Fibroblast of pulmonary artery (primary cell): ENCODE measurements at regions not wholly inside any gene's neighbourhood (a gene's known extent, or its start where the extent isn't known, plus 50 kb on each side); places are given as distances from the start of the nearest gene placed in this dataset.

ENCODE experiments used
- DNase-seq: peaks from one replicate; pipeline ENCODE4 v3.0.0-alpha.2; 2010; ENCODE audit warnings: low read depth
- H3K4me3 ChIP-seq: replicated peaks from 2 replicates; pipeline ENCODE4 v1.5.1; 2011; ENCODE audit warnings: low read depth, mild to moderate bottlenecking, control low read depth, low read length, moderate library complexity
- CTCF ChIP-seq: IDR thresholded peaks from 2 replicates; pipeline ENCODE4 v1.5.1; 2011; ENCODE audit warnings: mild to moderate bottlenecking, control low read depth, low read length, inconsistent platforms; ENCODE audit errors: missing control alignments

GRCh38 chr18:30066288-30066687 lies 976.3 kb downstream of the DSC3 start:
- no peak for DNase-seq
- no peak for TF ChIP-seq CTCF
- no peak overlapping the region for H3K4me3 ChIP-seq

- H3K4me3 ChIP-seq: no peak overlapping the region
- DNase-seq: no peak
- no peak for TF ChIP-seq CTCF
Measured at GRCh38 chr18:30057398-30057797, 985.1 kb downstream of the DSC3 start.

- H3K4me3 ChIP-seq: no peak overlapping the region
- no peak for TF ChIP-seq CTCF
- no peak for DNase-seq
Measured at GRCh38 chr18:30056528-30056927, 986.0 kb downstream of the DSC3 start.

DNA sequence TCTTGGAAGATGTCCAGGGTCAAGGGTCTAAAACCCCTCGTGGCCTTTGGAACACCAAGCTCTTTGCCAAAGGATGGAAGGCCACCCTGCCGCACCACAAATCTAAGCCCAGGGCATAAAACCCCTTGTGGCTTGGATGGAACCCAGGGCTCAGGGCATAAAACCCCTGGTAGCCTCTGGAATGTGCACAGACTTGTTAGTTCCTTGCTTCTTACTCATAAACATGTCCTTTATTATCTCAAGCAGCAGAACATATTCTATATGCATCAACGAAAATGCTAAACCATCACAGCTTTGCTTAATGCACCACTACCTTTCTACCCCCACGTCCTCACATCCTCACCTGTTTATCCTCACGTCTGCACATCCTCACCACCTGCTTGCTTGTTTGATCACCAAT lies 998.0 kb downstream of the DSC3 start:
- no peak for DNase-seq
- no peak for TF ChIP-seq CTCF
- H3K4me3 ChIP-seq: no peak overlapping the region

DNA sequence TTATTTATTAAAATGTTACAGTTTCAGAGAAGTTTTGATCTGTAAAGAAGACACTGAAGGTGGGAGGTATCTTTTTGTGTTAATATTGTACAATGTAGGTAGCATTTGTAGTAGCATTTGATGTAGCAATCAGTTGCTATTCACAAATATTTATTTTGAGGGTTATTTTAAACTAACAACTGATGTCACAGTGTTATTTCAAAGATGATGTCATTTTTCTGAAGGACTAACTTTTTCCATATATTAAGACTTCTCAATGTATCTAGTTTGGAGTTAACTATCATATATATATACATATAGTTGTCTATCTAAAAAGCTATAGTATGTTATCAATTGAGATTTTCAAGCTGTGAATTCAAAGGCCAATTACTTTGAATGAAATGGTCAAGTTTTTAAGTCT lies 1003.3 kb downstream of the DSC3 start:
- no peak for TF ChIP-seq CTCF
- no peak overlapping the region for H3K4me3 ChIP-seq
- no peak for DNase-seq

- no peak overlapping the region for H3K4me3 ChIP-seq
- no peak for TF ChIP-seq CTCF
- no peak for DNase-seq
Measured at GRCh38 chr18:30034818-30035217, 1007.7 kb downstream of the DSC3 start.

GRCh38 chr18:30016179-30016578 lies 1026.4 kb downstream of the DSC3 start:
- TF ChIP-seq CTCF: no peak
- H3K4me3 ChIP-seq: no peak overlapping the region
- DNase-seq: no peak
